Esophagus squamous epithelium (tissue), 5 donors: ENCODE measurements at regions not wholly inside any gene's neighbourhood (a gene's known extent, or its start where the extent isn't known, plus 50 kb on each side); places are given as distances from the start of the nearest gene placed in this dataset.
A peak's percentile ranks its signal among the peaks of the same experiment; 100 is the strongest.

Experiments used
- DNase-seq: peaks from one replicate; lab custom pipeline; 2025; lab: John Stamatoyannopoulos, UW
- H3K27ac ChIP-seq, 4 donors: fragments of 200-600 bp; sonication (generic); one replicate each; pipeline ENCODE4 v1.5.1; 2016 to 2019; ENCODE audit warnings: mild to moderate bottlenecking in 1 of 4
- H3K27me3 ChIP-seq, 4 donors: fragments of 200-600 bp; sonication (generic); 1 replicate in 3 of 4; 2 replicates in 1 of 4; pipeline versions ENCODE4 v1.5.1 to v1.6.0; 2017 to 2021; ENCODE audit warnings: antibody characterized with exemption in 1 of 4
- H3K36me3 ChIP-seq, 3 donors: fragments of 200-600 bp; sonication (generic); one replicate each; pipeline ENCODE4 v1.5.1; 2016 to 2019
- H3K4me1 ChIP-seq, 3 donors: fragments of 200-600 bp; sonication (generic); one replicate each; pipeline ENCODE4 v1.5.1; 2017 to 2019
- H3K4me3 ChIP-seq, 4 donors: fragments of 200-600 bp; sonication (generic); 1 replicate in 3 of 4; 2 replicates in 1 of 4; pipeline ENCODE4 v1.5.1; 2016 to 2019; ENCODE audit warnings: mild to moderate bottlenecking in 2 of 4, moderate library complexity in 1 of 4
- H3K9me3 ChIP-seq, 3 donors: fragments of 200-600 bp; sonication (generic); one replicate each; pipeline ENCODE4 v1.5.1; 2016 to 2019
- CTCF ChIP-seq, 6 experiments: fragments of 450-650 bp in 4 of 6; fragments of 200-600 bp in 2 of 6; sonication (generic) in 2 of 6; IDR thresholded peaks; one replicate each; pipeline ENCODE4 v1.5.1; 2016 to 2019; ENCODE audit warnings: antibody characterized with exemption in 6 of 6, mild to moderate bottlenecking in 4 of 6, moderate library complexity in 4 of 6
- POLR2A ChIP-seq, 4 donors: fragments of 450-650 bp; IDR thresholded peaks; one replicate each; pipeline ENCODE4 v1.6.1; 2017; ENCODE audit warnings: antibody characterized with exemption in 4 of 4, mild to moderate bottlenecking in 4 of 4, moderate library complexity in 3 of 4
- WGBS, 2 donors: methylation state at CpG; one replicate each; pipeline ENCODE4 v1.1.5; 2018; 5-methylcytosine and 5-hydroxymethylcytosine counted together
- intact Hi-C: fragments of 100-400 bp; cut with DNase I; formaldehyde crosslinking; loops from one replicate; pipeline ENCODE4 v1.15.0; 2022
- donor health status: DM: yes; HTN: yes; CAD: no.

- Histone ChIP-seq H3K4me3 (no peak overlapping the region), H3K27me3 (peaks cover 3 to 81% (median 6%) of the 10 kb centered on the region in 4 donors), H3K27ac (no peak overlapping the region), H3K4me1 (peaks cover 3 to 26% (median 4%) of the 10 kb centered on the region in 3 donors), H3K9me3 (no peaks in the 10 kb centered on the region), H3K36me3 (no peaks in the 10 kb centered on the region)
- TF ChIP-seq POLR2A (IDR thresholded peaks at IDR 0.05) = no peak
- TF ChIP-seq CTCF (IDR thresholded peaks at IDR 0.05) = no peak
- DNase-seq = no peak
- intact Hi-C loops = no loop called here
- 77 to 78% methylated on average over 4 of the region's 4 CpGs for WGBS, 2 donors
These were observed 128.2 kb downstream of the GPX5 start for GRCh38 chr6:28653876-28654275.

- WGBS, 2 donors = 75 to 85% methylated on average over 5 of the region's 5 CpGs
These were observed 129.5 kb downstream of the GPX5 start for GRCh38 chr6:28655164-28655563.

GRCh38 chr6:28656715-28657114 lies 131.0 kb downstream of the GPX5 start:
- H3K36me3 ChIP-seq = no peaks in the 10 kb centered on the region
- H3K4me1 ChIP-seq = peaks cover 0 to 25% (median 8%) of the 10 kb centered on the region in 3 donors
- peaks cover 5 to 73% (median 7%) of the 10 kb centered on the region in 4 donors for H3K27me3 ChIP-seq
- H3K4me3 ChIP-seq = no peak overlapping the region
- no peak overlapping the region for H3K27ac ChIP-seq
- TF ChIP-seq CTCF (IDR thresholded peaks at IDR 0.05) (no peak), POLR2A (IDR thresholded peaks at IDR 0.05) (no peak)
- 16 to 32% methylated on average over 3 of the region's 3 CpGs for WGBS, 2 donors
- no peak for DNase-seq
- intact Hi-C loops = no loop called here
- H3K9me3 ChIP-seq = no peaks in the 10 kb centered on the region

More at GRCh38 chr6:28655164-28655563, 129.5 kb downstream of the GPX5 start:
- H3K4me3 ChIP-seq = no peak overlapping the region
- no peak for DNase-seq
- intact Hi-C loops = no loop called here
- H3K27me3 ChIP-seq = peaks cover 5 to 81% (median 7%) of the 10 kb centered on the region in 4 donors
- TF ChIP-seq POLR2A (IDR thresholded peaks at IDR 0.05) (no peak), CTCF (IDR thresholded peaks at IDR 0.05) (no peak)
- H3K4me1 ChIP-seq = peaks cover 0 to 25% (median 8%) of the 10 kb centered on the region in 3 donors
- no peaks in the 10 kb centered on the region for H3K9me3 ChIP-seq
- H3K27ac ChIP-seq = no peak overlapping the region
- no peaks in the 10 kb centered on the region for H3K36me3 ChIP-seq

- DNase-seq = no peak
- H3K36me3 ChIP-seq = no peaks in the 10 kb centered on the region
- no peak overlapping the region for H3K27ac ChIP-seq
- TF ChIP-seq POLR2A (IDR thresholded peaks at IDR 0.05) (no peak), CTCF (IDR thresholded peaks at IDR 0.05) (no peak)
- H3K27me3 ChIP-seq = peaks cover 5 to 76% (median 7%) of the 10 kb centered on the region in 4 donors
- H3K9me3 ChIP-seq = no peaks in the 10 kb centered on the region
- H3K4me3 ChIP-seq = peak overlapping the region in 3 of 4 donors; percentile 16 to 57 (median 38)
- H3K4me1 ChIP-seq = peaks cover 0 to 25% (median 8%) of the 10 kb centered on the region in 3 donors
- intact Hi-C loops = no loop called here
- 3 to 8% methylated on average over 10 of the region's 10 CpGs for WGBS, 2 donors
These were observed 131.7 kb downstream of the GPX5 start for GRCh38 chr6:28657381-28657768.

GRCh38 chr6:28657769-28658465 lies 132.2 kb downstream of the GPX5 start:
- no peak overlapping the region for H3K27ac ChIP-seq
- no peak for TF ChIP-seq CTCF (IDR thresholded peaks at IDR 0.05)
- no peak for TF ChIP-seq POLR2A (IDR thresholded peaks at IDR 0.05)
- WGBS, 2 donors = 3 to 5% methylated on average over 26 to 27 of the region's 27 CpGs
- no peak for DNase-seq
- intact Hi-C loops = no loop called here
- H3K4me1 ChIP-seq = peaks cover 0 to 25% (median 8%) of the 10 kb centered on the region in 3 donors
- H3K4me3 ChIP-seq = peak overlapping the region in 3 of 4 donors; percentile 16 to 57 (median 38)
- peaks cover 5 to 78% (median 7%) of the 10 kb centered on the region in 4 donors for H3K27me3 ChIP-seq
- H3K36me3 ChIP-seq = no peaks in the 10 kb centered on the region
- no peaks in the 10 kb centered on the region for H3K9me3 ChIP-seq
